ENCODE measurements at regions not wholly inside any gene's neighbourhood (a gene's known extent, or its start where the extent isn't known, plus 50 kb on each side); places are given as distances from the start of the nearest gene placed in this dataset.
"Not testable (repeated sequence)": the region's sequence is repeated elsewhere in the genome, so short reads cannot be mapped to it uniquely, and the experiment has no call there.

GRCh38 chr16:32868334-32868733 is 192.4 kb upstream of the TP53TG3 start:
- H3K4me3 ChIP-seq (ENCODE audit: low read depth, low read length); DNase-seq (ENCODE audit: low read depth): not testable (repeated sequence)

- DNase-seq (ENCODE audit: low read depth); H3K4me3 ChIP-seq (ENCODE audit: low read depth, low read length): not testable (repeated sequence)
These were observed 189.3 kb upstream of the TP53TG3 start for GRCh38 chr16:32865284-32865683.

DNA sequence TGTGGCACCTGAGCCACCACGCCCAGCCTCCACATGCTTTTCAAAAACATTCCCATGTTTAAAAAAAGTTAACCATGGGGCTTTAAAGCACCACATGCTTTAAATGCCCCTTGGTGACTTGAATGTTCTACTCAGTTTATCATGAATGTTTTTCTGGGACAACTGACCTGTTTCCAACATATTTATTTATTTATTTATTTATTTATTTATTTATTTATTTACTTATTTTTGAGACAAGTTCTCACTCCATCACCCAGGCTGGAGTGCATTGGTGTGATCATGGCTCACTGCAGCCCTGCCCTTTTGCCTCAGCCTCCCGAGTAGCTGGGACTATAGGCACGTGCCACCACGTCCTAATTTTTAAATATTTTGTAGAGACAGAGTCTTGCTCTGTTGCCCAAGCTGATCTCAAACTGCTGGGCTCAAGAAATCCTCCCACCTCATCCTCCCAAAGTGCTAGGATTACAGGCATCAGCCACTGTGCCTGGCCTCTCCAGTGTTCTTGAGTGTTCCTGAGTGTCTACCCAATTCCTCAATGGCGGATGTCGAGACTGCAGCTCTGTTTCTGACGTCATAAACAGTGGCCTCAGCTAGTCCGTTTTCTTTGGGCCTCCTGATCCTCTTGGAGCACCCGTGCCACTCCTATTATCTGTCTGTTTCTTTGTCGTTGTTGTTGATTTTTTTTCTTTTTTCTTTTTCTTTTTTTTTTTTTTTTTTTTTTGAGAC is 185.7 kb upstream of the TP53TG3 start:
- DNase-seq (ENCODE audit: low read depth); H3K4me3 ChIP-seq (ENCODE audit: low read depth, low read length): not testable (repeated sequence)

DNA sequence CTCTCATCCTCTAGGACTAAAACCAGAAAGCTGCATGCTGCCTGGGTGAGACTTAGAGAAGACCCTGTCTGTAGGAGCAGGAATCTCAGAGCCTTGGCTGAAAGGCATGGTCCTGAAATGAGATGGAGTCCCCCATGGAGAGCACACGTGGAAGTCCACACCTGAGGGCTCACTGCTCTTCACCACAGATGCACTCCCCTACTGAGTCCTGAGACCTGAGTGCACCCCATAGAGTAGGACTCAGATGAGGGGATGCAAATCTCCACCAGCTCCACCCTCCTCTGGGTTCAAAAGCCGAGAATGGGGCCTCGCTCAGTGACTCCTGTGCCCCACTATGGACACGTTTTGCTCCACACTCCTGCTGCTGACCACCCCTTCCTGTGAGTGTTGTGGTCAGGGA is 171.4 kb upstream of the TP53TG3 start:
- not testable (repeated sequence) for DNase-seq (ENCODE audit: low read depth); H3K4me3 ChIP-seq (ENCODE audit: low read depth, low read length)

GRCh38 chr16:32845572-32845971 is 169.6 kb upstream of the TP53TG3 start:
- not testable (repeated sequence) for DNase-seq (ENCODE audit: low read depth); H3K4me3 ChIP-seq (ENCODE audit: low read depth, low read length)

- H3K4me3 ChIP-seq (ENCODE audit: low read depth, low read length); DNase-seq (ENCODE audit: low read depth): not testable (repeated sequence)
These were observed 166.9 kb upstream of the TP53TG3 start for GRCh38 chr16:32842844-32843243.

- H3K4me3 ChIP-seq (ENCODE audit: low read depth, low read length), result not testable (repeated sequence)
These were observed 131.3 kb upstream of the TP53TG3 start for GRCh38 chr16:32807280-32807679.

DNA sequence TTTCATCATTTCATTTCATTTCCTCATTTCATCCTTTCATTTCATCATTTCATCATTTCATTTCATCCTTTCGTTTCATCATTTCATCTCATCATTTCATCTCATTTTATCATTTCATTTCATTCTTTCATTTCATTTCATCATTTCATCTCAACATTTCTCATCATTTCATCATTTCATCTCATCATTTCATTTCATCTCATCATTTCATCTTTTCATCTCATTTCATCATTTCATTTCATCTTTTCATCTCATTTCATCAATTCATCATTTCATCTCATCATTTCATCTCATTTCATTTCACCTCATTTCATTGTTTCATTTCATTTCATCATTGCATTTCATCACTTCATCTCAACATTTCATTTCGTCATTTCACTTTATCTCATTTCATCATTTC is 129.7 kb upstream of the TP53TG3 start:
- not testable (repeated sequence) for DNase-seq (ENCODE audit: low read depth); H3K4me3 ChIP-seq (ENCODE audit: low read depth, low read length)

More at GRCh38 chr16:32807280-32807679, 131.3 kb upstream of the TP53TG3 start:
- not testable (repeated sequence) for DNase-seq (ENCODE audit: low read depth)
